Omental fat pad (tissue), 3 donors: ENCODE measurements at regions not wholly inside any gene's neighbourhood (a gene's known extent, or its start where the extent isn't known, plus 50 kb on each side); places are given as distances from the start of the nearest gene placed in this dataset.

Experiments used
- ATAC-seq: fragments of 150-250 bp; one replicate; pipeline ENCODE4 v1.9.1; 2016; ENCODE audit warnings: mild to moderate bottlenecking, moderate library complexity; ENCODE audit not compliant: low FRiP score
- DNase-seq: peaks from one replicate; pipeline ENCODE4 v3.0.0-alpha.2; 2019; ENCODE audit warnings: low spot score
- TF ChIP-seq, protein P1 (sequence below), 3 donors: fragments of 450-650 bp; IDR thresholded peaks; one replicate each; pipeline ENCODE4 v1.5.1; 2016 to 2017; ENCODE audit warnings: antibody characterized with exemption in 3 of 3, mild to moderate bottlenecking in 3 of 3, moderate library complexity in 2 of 3

GRCh38 chr13:56335775-56336174 lies 804.9 kb upstream of the PRR20A start:
- ATAC-seq (no peak), DNase-seq (no peak)
- TF ChIP-seq, protein P1, sequence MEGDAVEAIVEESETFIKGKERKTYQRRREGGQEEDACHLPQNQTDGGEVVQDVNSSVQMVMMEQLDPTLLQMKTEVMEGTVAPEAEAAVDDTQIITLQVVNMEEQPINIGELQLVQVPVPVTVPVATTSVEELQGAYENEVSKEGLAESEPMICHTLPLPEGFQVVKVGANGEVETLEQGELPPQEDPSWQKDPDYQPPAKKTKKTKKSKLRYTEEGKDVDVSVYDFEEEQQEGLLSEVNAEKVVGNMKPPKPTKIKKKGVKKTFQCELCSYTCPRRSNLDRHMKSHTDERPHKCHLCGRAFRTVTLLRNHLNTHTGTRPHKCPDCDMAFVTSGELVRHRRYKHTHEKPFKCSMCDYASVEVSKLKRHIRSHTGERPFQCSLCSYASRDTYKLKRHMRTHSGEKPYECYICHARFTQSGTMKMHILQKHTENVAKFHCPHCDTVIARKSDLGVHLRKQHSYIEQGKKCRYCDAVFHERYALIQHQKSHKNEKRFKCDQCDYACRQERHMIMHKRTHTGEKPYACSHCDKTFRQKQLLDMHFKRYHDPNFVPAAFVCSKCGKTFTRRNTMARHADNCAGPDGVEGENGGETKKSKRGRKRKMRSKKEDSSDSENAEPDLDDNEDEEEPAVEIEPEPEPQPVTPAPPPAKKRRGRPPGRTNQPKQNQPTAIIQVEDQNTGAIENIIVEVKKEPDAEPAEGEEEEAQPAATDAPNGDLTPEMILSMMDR (IDR thresholded peaks at IDR 0.05) = no peak

DNA sequence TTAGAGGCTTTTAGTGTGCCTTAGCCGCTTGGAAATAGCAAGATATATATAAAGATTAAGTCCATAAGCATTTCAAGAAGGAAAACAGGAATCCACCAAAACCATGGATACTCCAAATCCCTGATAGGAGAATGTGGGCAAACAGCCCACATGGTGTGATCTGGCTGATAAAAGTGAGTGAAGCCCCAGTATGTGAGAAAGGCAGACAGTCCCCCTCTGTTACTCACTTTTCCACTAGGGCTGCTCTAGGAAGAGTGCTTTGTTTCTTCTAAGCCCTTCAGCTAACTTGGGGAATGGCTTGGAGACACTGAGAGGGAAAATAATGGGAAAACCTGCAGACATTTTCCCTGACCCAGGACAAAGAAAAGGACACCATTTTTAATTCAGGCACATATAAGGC lies 802.3 kb upstream of the PRR20A start:
- ATAC-seq = no peak
- no peak for DNase-seq
- TF ChIP-seq, protein P1 (IDR thresholded peaks at IDR 0.05) = no peak

DNA sequence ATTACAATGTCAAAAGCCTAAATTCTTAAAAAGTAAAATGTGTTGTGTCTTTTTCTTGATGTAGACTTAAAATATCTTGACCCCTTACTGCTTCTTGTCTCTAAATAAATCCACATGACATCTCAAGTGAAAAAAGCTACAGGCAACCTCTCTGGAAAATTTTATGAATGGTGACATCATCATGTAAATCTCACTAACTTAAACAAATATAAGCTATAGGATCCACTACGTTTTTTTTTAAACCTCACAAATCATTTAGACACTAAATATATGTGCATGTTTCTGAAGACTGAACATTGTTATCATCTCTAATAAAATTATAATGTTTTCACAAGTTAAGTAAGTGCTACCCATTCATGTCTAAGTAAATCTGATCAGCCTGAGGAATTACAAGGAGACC lies 793.7 kb upstream of the PRR20A start:
- DNase-seq (no peak), ATAC-seq (no peak)
- TF ChIP-seq, protein P1 (IDR thresholded peaks at IDR 0.05) = no peak

DNA sequence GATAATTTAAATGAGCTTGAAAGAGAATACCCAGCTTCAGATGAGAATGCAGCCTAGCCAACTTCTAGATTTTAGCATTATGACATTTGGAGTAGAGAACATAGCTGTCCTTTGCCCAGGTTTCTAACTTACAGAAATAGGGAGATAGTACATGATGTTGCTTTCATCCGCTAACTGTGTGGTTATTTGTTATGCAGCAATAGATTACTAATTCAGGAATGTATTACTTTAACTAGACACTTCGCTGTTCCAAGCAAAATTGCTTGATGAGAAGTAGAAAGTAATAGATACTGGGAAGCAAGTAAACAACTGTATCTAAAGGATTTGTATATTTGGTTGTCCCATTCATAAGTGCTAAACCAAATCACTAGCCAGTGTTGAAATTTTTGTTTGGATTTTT lies 790.9 kb upstream of the PRR20A start:
- DNase-seq (no peak), ATAC-seq (no peak)
- TF ChIP-seq, protein P1 (IDR thresholded peaks at IDR 0.05) = no peak

DNA sequence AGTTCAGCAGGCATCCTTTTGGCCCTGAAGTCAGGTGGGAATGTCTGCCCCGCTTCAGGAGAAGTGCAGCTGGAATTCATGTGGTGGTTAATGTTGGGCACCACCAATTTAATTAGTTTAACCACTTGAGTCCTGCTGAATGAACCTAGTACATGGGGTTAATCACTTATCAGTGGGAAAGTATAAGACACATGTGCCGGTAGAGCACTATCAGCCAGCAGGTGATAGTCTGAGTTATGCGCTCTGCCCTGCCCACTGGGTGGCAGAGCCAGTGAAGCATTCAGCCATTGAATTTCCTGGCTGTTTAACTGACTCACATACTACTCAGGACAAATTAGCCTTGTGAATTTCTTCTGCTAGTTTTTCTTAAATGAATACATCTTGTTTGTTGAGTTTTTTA lies 789.7 kb upstream of the PRR20A start:
- DNase-seq (no peak), ATAC-seq (no peak)
- TF ChIP-seq, protein P1 (IDR thresholded peaks at IDR 0.05) = no peak

- no peak for DNase-seq
- TF ChIP-seq, protein P1 (IDR thresholded peaks at IDR 0.05) = no peak
- no peak for ATAC-seq
Observed at GRCh38 chr13:56352361-56352760, 788.4 kb upstream of the PRR20A start.

GRCh38 chr13:56352901-56353300 lies 787.8 kb upstream of the PRR20A start:
- DNase-seq (no peak), ATAC-seq (no peak)
- TF ChIP-seq, protein P1 (IDR thresholded peaks at IDR 0.05) = no peak
